HG03565 (cell line): ENCODE measurements at regions not wholly inside any gene's neighbourhood (a gene's known extent, or its start where the extent isn't known, plus 50 kb on each side); places are given as distances from the start of the nearest gene placed in this dataset.
A peak's percentile ranks its signal among the peaks of the same experiment; 100 is the strongest.

Experiments used
- ATAC-seq: cut with Tn5 transposase; IDR thresholded peaks from one replicate; pipeline ENCODE4 v1.9.1; 2021; ENCODE audit warnings: mild to moderate bottlenecking, moderate library complexity; ENCODE audit not compliant: unreplicated experiment

GRCh38 chr13:40206241-40207000 lies 460.0 kb downstream of the FOXO1 start:
- peak; percentile 44 for ATAC-seq

- ATAC-seq = peak; percentile 38
Measured at GRCh38 chr13:40207001-40207478, 459.4 kb downstream of the FOXO1 start.

GRCh38 chr13:40208517-40208916 lies 457.9 kb downstream of the FOXO1 start:
- no peak for ATAC-seq

- no peak for ATAC-seq
Measured at GRCh38 chr13:40210865-40211585, 455.4 kb downstream of the FOXO1 start.

- no peak for ATAC-seq
Measured at GRCh38 chr13:40211586-40211968, 454.9 kb downstream of the FOXO1 start.

- ATAC-seq = no peak
Measured at GRCh38 chr13:40213779-40214178, 452.7 kb downstream of the FOXO1 start.

GRCh38 chr13:40215311-40215710 lies 451.1 kb downstream of the FOXO1 start:
- no peak for ATAC-seq

- ATAC-seq = no peak
Measured at GRCh38 chr13:40215747-40216146, 450.7 kb downstream of the FOXO1 start.

GRCh38 chr13:40217675-40218074 lies 448.8 kb downstream of the FOXO1 start:
- no peak for ATAC-seq

GRCh38 chr13:40220299-40220935 lies 446.0 kb downstream of the FOXO1 start:
- ATAC-seq = no peak

GRCh38 chr13:40221131-40221459 lies 445.3 kb downstream of the FOXO1 start:
- ATAC-seq = no peak

- no peak for ATAC-seq
Measured at GRCh38 chr13:40221460-40222201, 444.8 kb downstream of the FOXO1 start.

GRCh38 chr13:40223585-40223984 lies 442.9 kb downstream of the FOXO1 start:
- ATAC-seq = no peak

- ATAC-seq = no peak
Measured at GRCh38 chr13:40228496-40228895, 437.9 kb downstream of the FOXO1 start.

- ATAC-seq = no peak
Measured at GRCh38 chr13:40228990-40229389, 437.5 kb downstream of the FOXO1 start.

- ATAC-seq = no peak
Measured at GRCh38 chr13:40230833-40231266, 435.6 kb downstream of the FOXO1 start.

- ATAC-seq = no peak
Measured at GRCh38 chr13:40231311-40231710, 435.1 kb downstream of the FOXO1 start.

- ATAC-seq = no peak
Measured at GRCh38 chr13:40231751-40232150, 434.7 kb downstream of the FOXO1 start.

GRCh38 chr13:40232311-40233040 lies 434.0 kb downstream of the FOXO1 start:
- no peak for ATAC-seq

- ATAC-seq = no peak
Measured at GRCh38 chr13:40233731-40234195, 432.7 kb downstream of the FOXO1 start.
